Effector memory CD8-positive, alpha-beta T cell (primary cell): ENCODE measurements at regions not wholly inside any gene's neighbourhood (a gene's known extent, or its start where the extent isn't known, plus 50 kb on each side); places are given as distances from the start of the nearest gene placed in this dataset.

Source experiments
- ATAC-seq: fragments of 150-1000 bp; cut with Tn5 transposase; replicated peaks from 2 replicates; pipeline ENCODE4 v1.10.0; 2021; ENCODE audit warnings: mild to moderate bottlenecking, moderate library complexity
- DNase-seq, 3 experiments: peaks; one replicate each; pipeline ENCODE4 v3.0.0; 2021
- H3K27ac Mint-ChIP-seq, 2 donors: one replicate each; pipeline ENCODE4 v1.8.0; 2022; ENCODE audit warnings: mild to moderate bottlenecking in 2 of 2, mixed read lengths in 2 of 2, moderate library complexity in 2 of 2
- H3K27me3 Mint-ChIP-seq, 2 donors: one replicate each; pipeline ENCODE4 v1.8.0; 2022; ENCODE audit warnings: mixed read lengths in 2 of 2
- H3K36me3 Mint-ChIP-seq: one replicate; pipeline ENCODE4 v1.8.0; 2022; ENCODE audit warnings: mild to moderate bottlenecking, moderate library complexity, mixed read lengths; ENCODE audit not compliant: insufficient read depth
- H3K4me1 Mint-ChIP-seq, 2 donors: one replicate each; pipeline ENCODE4 v1.8.0; 2022; ENCODE audit warnings: low read depth in 2 of 2, mixed read lengths in 2 of 2
- H3K4me3 Mint-ChIP-seq, 2 donors: one replicate each; pipeline ENCODE4 v1.8.0; 2022; ENCODE audit warnings: mild to moderate bottlenecking in 2 of 2, mixed read lengths in 2 of 2, moderate library complexity in 2 of 2
- H3K9me3 Mint-ChIP-seq, 2 donors: one replicate each; pipeline ENCODE4 v1.8.0; 2022; ENCODE audit warnings: mixed read lengths in 2 of 2

DNA sequence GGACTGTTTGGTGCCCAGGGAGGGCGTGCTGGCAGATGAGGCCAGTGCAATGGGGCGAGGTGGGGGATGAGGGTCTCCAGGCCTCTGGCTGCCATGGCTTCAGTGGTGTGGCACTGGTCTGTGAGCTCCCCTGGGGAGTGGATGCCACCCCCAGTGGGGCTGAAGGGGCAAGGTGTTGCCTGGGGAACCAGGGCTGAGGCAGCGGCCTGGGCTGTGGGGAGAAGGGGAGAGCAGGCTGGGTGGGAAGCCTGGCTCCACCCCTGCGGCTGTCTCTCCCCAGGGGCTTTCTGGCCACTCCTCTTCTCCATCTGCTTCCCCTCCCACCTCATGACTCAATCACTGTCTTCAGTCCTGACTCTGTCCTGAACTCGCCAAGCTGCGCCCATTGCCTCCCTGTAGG, 88.4 kb upstream of the TLE3 start:
- ATAC-seq (no peak), DNase-seq (no peak)
- H3K9me3 Mint-ChIP-seq, result no peaks in the 10 kb centered on the region
- no peak overlapping the region for H3K27ac Mint-ChIP-seq
- H3K4me3 Mint-ChIP-seq, result no peak overlapping the region
- peaks cover 0 to 18% of the 10 kb centered on the region in 2 donors for H3K27me3 Mint-ChIP-seq
- H3K36me3 Mint-ChIP-seq, result no peaks in the 10 kb centered on the region
- no peaks in the 10 kb centered on the region for H3K4me1 Mint-ChIP-seq

DNA sequence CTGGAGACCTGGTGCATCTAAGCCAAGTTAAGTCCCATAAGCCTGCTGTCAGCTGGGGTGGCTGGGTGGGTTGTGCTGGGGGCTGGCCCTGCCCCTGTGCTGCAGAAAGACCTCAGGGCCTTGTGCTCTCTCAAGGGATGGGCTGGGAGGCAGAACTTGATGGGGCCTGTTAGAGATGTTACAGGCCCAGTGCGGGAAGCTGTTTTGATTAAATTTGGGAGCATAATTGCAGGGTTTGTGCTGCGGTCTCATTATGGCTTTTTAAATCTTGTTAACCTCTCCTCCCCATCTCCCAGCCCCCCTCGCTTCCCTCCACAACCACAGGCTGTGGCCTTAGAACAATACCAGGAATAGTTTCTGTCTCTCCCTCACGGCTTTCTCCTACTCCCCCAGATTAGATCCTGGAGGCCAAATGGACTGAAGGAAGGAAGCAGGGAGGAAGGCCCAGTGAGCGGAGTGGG, 87.6 kb upstream of the TLE3 start:
- Mint-ChIP-seq H3K4me3 (no peak overlapping the region), H3K27ac (peak overlapping the region in 1 of 2 donors; percentile 25), H3K36me3 (no peaks in the 10 kb centered on the region), H3K4me1 (no peaks in the 10 kb centered on the region), H3K27me3 (peaks cover 0 to 20% of the 10 kb centered on the region in 2 donors), H3K9me3 (no peaks in the 10 kb centered on the region)
- DNase-seq (no peak), ATAC-seq (no peak)

DNA sequence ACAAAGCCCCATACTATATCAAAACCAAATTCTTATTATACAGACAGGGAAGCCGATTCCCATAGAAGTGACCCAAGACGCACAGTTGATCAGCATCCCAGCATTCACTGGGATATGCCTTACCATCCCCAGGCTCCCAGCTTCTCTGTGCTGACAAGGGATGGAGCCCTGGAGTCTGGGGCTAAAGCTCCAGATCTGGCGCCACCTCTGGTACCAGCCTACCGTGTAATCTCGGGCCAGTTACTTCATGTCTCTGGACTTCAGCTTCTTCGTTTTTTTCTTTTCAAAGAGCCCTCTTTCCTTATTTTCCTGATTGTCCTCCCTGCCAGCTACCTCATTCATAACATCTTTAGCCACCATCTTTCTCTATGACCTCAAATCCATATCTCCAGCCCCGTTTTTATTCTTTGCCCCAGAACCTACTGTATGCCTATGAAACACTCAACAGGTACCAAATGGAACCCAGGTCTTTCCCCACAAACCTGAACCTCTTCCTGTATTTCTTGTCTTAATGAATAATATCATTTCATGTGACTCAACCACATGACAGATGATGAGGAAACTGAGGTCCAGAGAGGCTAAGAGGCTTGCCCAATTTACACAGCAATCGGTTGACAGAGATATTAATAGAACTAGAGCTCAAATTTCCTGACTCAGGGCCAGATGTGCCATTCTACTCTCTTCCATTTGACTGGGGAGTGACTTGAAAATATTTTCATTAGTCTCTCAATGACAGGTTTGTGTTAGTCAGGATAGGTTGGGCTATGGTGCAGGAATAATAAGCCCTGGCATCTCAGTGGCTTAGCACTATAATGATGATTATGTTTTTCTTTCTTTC, 85.4 kb upstream of the TLE3 start:
- Mint-ChIP-seq H3K36me3 (no peaks in the 10 kb centered on the region), H3K4me1 (no peaks in the 10 kb centered on the region), H3K27me3 (peaks cover 0 to 19% of the 10 kb centered on the region in 2 donors), H3K9me3 (no peaks in the 10 kb centered on the region), H3K27ac (no peak overlapping the region), H3K4me3 (no peak overlapping the region)
- ATAC-seq, result no peak
- no peak for DNase-seq

DNA sequence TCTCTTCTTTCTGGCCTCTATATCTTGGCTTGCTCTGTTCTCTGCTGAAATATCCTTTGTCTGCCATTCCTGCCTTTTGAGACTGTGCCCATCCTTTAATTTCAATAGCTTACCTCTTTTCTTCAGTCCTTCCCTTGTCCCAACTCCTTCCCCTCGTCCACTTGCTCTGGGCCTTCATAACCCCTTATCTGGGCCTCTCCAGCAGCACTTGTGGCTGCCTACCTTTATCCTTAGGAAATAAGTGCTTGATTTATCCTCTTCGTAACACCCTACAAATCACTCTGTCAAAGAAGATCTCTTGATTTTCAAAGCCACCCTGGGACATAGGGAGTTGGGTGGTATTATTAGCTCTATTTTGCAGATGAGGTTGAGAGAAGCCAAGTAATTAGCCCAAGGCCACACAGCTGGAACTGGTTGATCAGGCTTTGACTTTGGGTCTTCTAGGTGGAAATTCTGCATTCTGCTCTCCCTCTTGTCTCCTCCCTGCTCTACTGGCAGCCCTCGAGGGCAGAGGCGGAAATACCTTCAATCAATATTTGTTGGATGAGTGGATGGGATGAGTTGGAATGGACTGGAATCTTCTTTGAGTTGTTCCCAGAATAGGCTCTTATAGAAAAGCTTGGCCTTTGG, 84.0 kb upstream of the TLE3 start:
- no peak overlapping the region for H3K4me3 Mint-ChIP-seq
- no peaks in the 10 kb centered on the region for H3K36me3 Mint-ChIP-seq
- no peaks in the 10 kb centered on the region for H3K4me1 Mint-ChIP-seq
- peaks cover 0 to 15% of the 10 kb centered on the region in 2 donors for H3K27me3 Mint-ChIP-seq
- ATAC-seq (no peak), DNase-seq (no peak)
- H3K9me3 Mint-ChIP-seq, result no peaks in the 10 kb centered on the region
- no peak overlapping the region for H3K27ac Mint-ChIP-seq

DNA sequence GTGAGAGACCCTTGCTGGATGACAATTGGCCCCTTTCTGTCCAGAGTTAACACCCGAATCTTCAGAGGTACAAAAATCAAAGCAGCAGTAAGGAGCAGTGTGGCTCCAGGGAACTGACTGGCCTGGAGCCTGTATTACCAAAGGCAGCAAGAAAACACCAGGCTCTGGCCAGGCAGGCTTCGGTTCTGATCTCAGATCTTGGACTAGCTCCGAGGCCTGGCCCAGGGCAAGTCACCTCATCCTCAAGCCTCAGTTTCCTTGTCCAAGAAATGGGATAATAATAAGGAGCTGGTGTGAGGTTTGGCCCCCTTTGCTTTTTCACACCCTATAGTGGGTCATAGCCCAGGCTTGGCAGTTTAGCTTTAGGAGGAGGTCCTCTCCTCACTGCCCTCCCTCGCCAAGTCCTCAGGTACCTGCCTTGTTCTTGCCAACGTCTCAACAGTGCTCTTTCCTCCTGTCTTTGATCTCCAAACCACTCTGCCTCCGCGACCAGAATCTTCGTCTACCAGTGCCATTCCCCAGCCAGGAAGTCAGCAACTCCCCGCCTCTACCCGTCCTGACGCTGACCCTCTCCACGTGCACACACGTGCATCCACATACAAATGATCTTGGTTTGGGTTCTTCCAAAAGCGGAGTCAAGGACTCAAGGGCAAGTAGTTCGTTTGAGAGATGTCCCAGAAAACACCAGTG, 82.6 kb upstream of the TLE3 start:
- H3K36me3 Mint-ChIP-seq, result no peaks in the 10 kb centered on the region
- no peaks in the 10 kb centered on the region for H3K9me3 Mint-ChIP-seq
- no peaks in the 10 kb centered on the region for H3K4me1 Mint-ChIP-seq
- DNase-seq (no peak), ATAC-seq (no peak)
- no peak overlapping the region for H3K4me3 Mint-ChIP-seq
- no peak overlapping the region for H3K27ac Mint-ChIP-seq
- H3K27me3 Mint-ChIP-seq, result peaks cover 0 to 15% of the 10 kb centered on the region in 2 donors

DNA sequence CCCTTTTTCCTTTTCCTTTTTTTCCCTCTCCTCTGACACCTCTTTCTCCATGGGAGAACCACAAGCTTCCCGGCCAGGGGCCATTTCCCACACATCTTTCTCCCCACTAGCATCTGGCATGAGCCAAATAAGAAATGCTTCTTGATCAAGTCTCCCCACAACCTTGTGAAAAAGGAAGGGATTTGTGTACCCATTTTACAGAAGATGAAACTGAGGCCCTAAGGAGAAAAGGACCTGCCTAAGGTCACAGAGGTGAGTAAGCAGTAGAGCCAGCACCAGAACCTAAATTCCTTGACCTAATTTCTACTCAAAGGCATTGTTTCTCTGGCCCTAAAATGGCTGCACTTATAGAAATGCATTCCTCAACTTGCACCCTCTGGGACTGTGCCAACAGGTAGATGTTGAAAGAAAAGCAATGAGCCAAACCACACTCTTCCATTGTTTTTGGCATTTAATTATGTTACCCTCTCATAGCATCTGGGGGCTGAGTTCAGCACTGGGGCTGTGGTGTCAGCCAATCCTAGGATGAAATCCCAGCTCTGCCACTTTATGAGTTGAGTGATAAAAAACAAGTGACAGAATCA, 81.7 kb upstream of the TLE3 start:
- H3K27me3 Mint-ChIP-seq, result peaks cover 0 to 15% of the 10 kb centered on the region in 2 donors
- no peak overlapping the region for H3K27ac Mint-ChIP-seq
- H3K9me3 Mint-ChIP-seq, result no peaks in the 10 kb centered on the region

DNA sequence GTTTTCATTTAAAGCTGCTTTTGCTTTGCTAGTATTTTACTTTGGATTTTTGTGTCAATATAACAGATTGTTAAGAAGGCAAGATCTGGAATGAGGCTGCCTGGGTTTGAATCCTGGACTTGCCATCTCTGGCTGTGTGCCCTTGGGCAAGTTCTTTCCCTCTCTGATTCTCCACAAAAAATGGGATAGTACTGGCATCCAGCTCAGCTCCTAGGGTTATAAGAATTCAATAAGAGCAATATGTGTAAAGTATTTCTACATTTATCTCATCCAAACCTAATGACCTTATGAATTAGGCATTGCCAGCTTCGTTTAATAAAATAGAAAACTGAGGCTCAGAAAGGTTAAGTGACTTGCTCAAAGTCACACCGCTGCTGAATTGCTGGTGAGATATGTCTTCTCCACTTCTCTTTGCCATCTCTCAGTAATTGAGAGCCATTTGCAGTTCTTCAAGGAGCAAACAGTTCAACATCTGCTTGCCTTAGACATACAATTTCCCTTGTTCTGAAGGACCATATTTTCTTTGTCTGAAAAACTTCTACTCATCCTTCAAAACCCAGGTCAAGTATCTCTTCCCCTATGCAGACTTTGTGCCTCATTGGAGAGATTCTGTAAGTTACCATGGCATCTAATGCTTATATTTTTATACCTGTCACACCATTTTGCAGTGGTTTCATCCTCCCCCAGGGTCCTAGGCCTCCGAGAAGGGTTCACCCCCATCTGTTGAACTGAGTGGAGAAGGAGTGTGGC, 80.8 kb upstream of the TLE3 start:
- DNase-seq, result no peak
- no peaks in the 10 kb centered on the region for H3K36me3 Mint-ChIP-seq
- peaks cover 0 to 15% of the 10 kb centered on the region in 2 donors for H3K27me3 Mint-ChIP-seq
- no peak overlapping the region for H3K4me3 Mint-ChIP-seq
- no peaks in the 10 kb centered on the region for H3K9me3 Mint-ChIP-seq
- no peaks in the 10 kb centered on the region for H3K4me1 Mint-ChIP-seq
- ATAC-seq, result no peak
- H3K27ac Mint-ChIP-seq, result no peak overlapping the region

More for the DNA sequence above, 81.7 kb upstream of the TLE3 start:
- Mint-ChIP-seq H3K4me1 (no peaks in the 10 kb centered on the region), H3K4me3 (no peak overlapping the region), H3K36me3 (no peaks in the 10 kb centered on the region)
- no peak for DNase-seq
- no peak for ATAC-seq

DNA sequence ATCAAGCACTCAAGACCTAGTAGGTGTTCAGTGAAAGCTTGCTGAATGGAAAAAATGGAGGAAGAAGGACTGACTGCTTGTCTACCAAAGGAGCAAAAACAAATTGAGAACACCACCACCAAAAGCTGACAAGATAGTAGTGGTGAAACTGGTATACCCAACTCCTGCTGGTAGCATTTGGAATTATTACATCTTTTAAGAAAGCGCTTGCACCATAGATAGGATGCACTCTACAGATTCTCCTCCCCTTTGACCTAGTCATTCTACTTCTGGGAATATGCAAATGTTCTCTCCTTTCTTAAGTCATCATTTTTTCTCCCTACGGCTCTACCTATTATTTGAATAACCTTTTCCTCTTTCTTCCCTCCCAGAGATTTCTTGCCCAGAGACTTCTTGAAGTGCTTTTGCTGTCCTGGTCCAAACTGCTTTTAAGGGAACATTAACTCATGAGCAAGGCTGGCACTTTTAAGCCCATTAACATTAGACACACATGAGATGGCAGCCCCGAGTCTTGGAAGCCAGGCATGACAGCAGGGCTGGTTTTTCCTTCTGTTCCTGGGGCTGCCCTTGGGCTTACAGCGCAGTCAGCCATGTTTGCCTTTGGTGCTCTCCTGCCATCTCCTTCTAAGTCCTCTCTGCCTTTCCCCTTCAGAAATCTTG, 75.0 kb upstream of the TLE3 start:
- Mint-ChIP-seq H3K4me3 (no peak overlapping the region), H3K4me1 (no peaks in the 10 kb centered on the region), H3K9me3 (no peaks in the 10 kb centered on the region), H3K36me3 (no peaks in the 10 kb centered on the region), H3K27me3 (no peaks in the 10 kb centered on the region), H3K27ac (no peak overlapping the region)
- no peak for ATAC-seq
- no peak for DNase-seq

DNA sequence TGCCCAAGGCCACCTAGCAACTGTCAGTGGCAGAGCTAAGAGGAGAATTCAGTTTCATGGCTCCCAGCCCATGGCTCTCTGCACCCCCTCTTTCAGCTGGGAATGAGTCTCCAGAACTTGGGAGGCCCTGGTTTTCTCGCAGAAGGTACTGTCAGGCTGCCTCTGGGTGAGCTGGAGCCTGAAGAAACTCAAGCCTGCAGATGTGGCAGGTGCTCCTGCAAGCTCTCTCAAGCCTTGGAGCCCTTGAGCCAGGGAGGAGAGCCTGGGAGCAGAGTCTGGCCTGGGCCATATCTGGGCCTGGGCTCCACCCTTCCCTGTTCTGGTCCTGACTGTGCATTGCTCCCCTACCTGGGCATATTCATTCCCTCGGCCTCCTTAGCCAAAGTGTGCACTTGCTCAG, 74.4 kb upstream of the TLE3 start:
- Mint-ChIP-seq H3K36me3 (no peaks in the 10 kb centered on the region), H3K27me3 (no peaks in the 10 kb centered on the region), H3K9me3 (no peaks in the 10 kb centered on the region), H3K4me3 (no peak overlapping the region), H3K27ac (no peak overlapping the region), H3K4me1 (no peaks in the 10 kb centered on the region)
- DNase-seq (no peak), ATAC-seq (no peak)

DNA sequence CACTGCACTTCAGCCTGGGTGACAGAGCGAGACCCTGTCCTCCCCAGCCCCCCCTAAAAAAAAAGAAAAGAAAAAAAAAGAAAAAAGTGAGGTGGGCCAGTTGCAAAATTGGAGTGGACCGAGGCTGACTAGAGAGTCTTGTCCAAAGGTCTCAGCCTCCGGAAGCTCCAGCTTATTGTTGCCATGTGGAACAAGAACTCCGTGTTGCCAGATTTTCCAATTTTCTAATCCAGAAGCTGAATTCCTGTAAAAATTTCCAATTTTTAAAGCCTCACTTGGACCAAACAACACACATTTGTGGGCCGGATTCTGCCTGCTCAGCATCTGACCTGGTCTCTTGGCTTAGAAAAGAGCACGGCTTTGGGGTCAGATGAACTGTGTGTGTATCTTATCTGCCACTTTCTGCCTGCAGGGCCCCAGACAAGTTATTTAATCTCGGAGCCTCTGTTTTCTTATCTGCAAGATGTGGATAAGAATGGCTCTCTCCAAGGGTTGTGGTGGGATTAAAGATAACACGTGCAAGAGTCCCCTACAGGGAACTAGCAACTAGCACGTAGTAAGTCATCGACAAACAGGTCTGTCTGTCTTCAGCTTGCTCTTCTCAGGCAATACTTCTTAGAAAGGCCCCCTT, 73.7 kb upstream of the TLE3 start:
- Mint-ChIP-seq H3K36me3 (no peaks in the 10 kb centered on the region), H3K9me3 (no peaks in the 10 kb centered on the region), H3K27me3 (no peaks in the 10 kb centered on the region), H3K4me3 (no peak overlapping the region), H3K27ac (no peak overlapping the region), H3K4me1 (no peaks in the 10 kb centered on the region)
- no peak for ATAC-seq
- no peak for DNase-seq

DNA sequence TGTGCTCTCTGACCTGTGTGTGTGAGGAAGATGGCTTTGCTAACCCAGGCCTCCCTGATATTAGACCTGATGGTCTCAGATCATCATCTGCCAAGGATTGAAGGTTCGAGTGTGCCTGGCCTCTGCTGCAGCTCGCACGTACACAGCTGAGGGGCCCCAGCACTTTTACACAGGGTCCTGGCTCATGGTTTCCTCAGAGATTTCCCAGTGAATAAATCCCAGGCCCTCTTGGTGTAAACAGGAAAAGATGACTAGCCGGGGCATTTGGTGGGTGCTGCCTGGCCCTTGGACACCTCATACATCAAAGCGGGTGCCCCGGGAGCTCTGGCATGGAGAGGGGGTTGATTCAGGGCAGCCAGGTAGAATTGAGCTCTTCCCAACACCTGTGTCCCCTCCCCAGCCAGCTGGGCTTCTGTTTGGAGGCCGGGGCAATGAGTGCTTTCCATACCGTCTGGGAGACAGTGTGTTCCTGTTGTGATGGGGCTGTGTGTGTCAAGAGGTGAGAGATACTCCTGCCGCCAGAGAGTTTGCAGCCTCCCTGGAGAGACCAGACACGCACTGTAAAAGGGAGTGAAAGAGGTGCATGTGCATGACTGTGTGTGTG, 72.5 kb upstream of the TLE3 start:
- H3K27ac Mint-ChIP-seq, result no peak overlapping the region
- ATAC-seq, result no peak
- H3K27me3 Mint-ChIP-seq, result no peaks in the 10 kb centered on the region
- H3K9me3 Mint-ChIP-seq, result no peaks in the 10 kb centered on the region
- H3K36me3 Mint-ChIP-seq, result no peaks in the 10 kb centered on the region
- DNase-seq, result no peak
- no peaks in the 10 kb centered on the region for H3K4me1 Mint-ChIP-seq
- no peak overlapping the region for H3K4me3 Mint-ChIP-seq

DNA sequence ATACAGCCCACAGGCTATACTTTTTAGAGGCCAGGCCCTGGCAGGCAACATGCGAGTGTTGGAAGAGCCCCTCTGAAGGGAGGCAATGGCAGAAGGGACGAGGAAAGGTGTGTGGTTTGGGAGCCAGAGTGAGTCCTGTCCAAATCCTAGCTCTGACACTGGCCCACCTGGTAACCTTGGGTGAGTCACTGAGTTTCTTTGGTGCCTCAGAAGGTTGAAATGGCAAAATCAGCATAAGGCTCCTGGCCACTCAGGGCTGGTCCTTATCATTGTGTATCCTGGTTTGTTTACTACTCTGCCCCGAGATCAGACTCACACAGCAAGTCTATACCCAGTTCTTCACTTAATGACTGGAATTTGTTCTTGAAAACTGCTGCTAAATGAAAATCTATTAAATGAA, 71.4 kb upstream of the TLE3 start:
- Mint-ChIP-seq H3K9me3 (no peaks in the 10 kb centered on the region), H3K27ac (no peak overlapping the region), H3K27me3 (no peaks in the 10 kb centered on the region), H3K4me3 (no peak overlapping the region), H3K36me3 (no peaks in the 10 kb centered on the region), H3K4me1 (no peaks in the 10 kb centered on the region)
- DNase-seq (no peak), ATAC-seq (no peak)
